Nephron progenitor cell (in vitro differentiated cells): ENCODE measurements at regions not wholly inside any gene's neighbourhood (a gene's known extent, or its start where the extent isn't known, plus 50 kb on each side); places are given as distances from the start of the nearest gene placed in this dataset.

ENCODE experiments used
- DNase-seq: peaks from one replicate; pipeline ENCODE4 v3.0.0; 2021
- H3K27ac Mint-ChIP-seq: 2 replicates; pipeline ENCODE4 v1.8.0; 2021; ENCODE audit warnings: mild to moderate bottlenecking, moderate library complexity, mixed read lengths
- H3K27me3 Mint-ChIP-seq: 2 replicates; pipeline ENCODE4 v1.8.0; 2021; ENCODE audit warnings: mild to moderate bottlenecking, low read depth, mixed read lengths; ENCODE audit not compliant: poor library complexity
- H3K36me3 Mint-ChIP-seq: 2 replicates; pipeline ENCODE4 v1.8.0; 2021; ENCODE audit warnings: low read depth, mixed read lengths
- H3K4me1 Mint-ChIP-seq: 2 replicates; pipeline ENCODE4 v1.8.0; 2021; ENCODE audit warnings: mixed read lengths
- H3K4me3 Mint-ChIP-seq: 2 replicates; pipeline ENCODE4 v1.8.0; 2021; ENCODE audit warnings: mild to moderate bottlenecking, moderate library complexity, mixed read lengths
- H3K9me3 Mint-ChIP-seq: 2 replicates; pipeline ENCODE4 v1.8.0; 2021; ENCODE audit warnings: mild to moderate bottlenecking, moderate library complexity, mixed read lengths
- TF ChIP-seq, protein P1 (sequence below): fragments of 200-600 bp; sonication (generic); IDR thresholded peaks from 2 replicates; pipeline ENCODE4 v1.5.0; 2021; ENCODE audit warnings: antibody characterized with exemption

DNA sequence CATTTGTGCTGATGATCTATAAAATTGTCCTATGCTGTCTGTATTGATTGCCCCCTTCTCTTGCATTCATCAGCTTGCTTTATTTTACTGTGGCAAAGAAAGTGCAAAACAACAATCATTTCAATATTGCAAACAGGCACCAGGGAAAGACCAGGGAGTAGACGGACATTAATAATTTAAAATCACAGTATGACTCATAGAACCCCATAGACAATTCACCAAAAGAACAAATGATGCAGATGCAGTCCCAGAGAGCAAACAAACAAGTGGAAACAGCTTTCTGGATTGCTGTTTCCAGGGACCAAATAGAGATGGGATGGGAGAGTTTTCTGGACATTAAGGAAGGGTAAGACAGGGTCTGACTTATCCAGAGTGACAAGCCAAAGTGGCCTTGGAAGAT, 70.1 kb downstream of the ABCC12 start:
- Mint-ChIP-seq H3K4me1 (no peaks in the 10 kb centered on the region), H3K9me3 (peaks cover 5% of the 10 kb centered on the region)

GRCh38 chr16:48084826-48085225, 71.0 kb downstream of the ABCC12 start:
- H3K4me3 Mint-ChIP-seq, result no peak overlapping the region
- H3K36me3 Mint-ChIP-seq, result no peaks in the 10 kb centered on the region
- TF ChIP-seq, protein P1, sequence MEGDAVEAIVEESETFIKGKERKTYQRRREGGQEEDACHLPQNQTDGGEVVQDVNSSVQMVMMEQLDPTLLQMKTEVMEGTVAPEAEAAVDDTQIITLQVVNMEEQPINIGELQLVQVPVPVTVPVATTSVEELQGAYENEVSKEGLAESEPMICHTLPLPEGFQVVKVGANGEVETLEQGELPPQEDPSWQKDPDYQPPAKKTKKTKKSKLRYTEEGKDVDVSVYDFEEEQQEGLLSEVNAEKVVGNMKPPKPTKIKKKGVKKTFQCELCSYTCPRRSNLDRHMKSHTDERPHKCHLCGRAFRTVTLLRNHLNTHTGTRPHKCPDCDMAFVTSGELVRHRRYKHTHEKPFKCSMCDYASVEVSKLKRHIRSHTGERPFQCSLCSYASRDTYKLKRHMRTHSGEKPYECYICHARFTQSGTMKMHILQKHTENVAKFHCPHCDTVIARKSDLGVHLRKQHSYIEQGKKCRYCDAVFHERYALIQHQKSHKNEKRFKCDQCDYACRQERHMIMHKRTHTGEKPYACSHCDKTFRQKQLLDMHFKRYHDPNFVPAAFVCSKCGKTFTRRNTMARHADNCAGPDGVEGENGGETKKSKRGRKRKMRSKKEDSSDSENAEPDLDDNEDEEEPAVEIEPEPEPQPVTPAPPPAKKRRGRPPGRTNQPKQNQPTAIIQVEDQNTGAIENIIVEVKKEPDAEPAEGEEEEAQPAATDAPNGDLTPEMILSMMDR, result no peak
- no peak overlapping the region for H3K27ac Mint-ChIP-seq
- DNase-seq, result no peak
- H3K4me1 Mint-ChIP-seq, result no peaks in the 10 kb centered on the region
- H3K27me3 Mint-ChIP-seq, result peaks cover 8% of the 10 kb centered on the region
- H3K9me3 Mint-ChIP-seq, result peaks cover 5% of the 10 kb centered on the region

More for the DNA sequence above, 70.1 kb downstream of the ABCC12 start:
- TF ChIP-seq, protein P1, result no peak
- DNase-seq, result no peak
- no peak overlapping the region for H3K4me3 Mint-ChIP-seq
- no peaks in the 10 kb centered on the region for H3K36me3 Mint-ChIP-seq
- no peak overlapping the region for H3K27ac Mint-ChIP-seq
- H3K27me3 Mint-ChIP-seq, result peaks cover 8% of the 10 kb centered on the region

DNA sequence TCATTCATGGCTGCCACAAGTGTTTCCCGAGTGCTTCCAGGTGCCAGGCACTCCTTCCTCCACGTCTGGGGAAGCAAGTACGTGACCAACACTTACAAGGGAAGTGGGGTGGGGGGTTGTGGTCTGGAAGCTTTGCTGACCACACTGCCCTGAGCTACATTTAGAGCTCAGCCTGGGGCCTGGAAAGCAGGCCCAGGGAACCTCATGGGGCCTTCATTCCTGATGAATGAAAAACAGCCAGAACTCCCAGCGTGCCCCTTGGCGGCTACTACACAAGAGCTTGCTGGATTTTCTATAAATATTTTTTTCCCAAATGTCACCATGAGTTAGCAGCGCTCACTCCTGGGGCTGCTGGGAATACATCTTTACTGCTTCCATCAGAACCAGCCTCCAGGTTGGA, 73.3 kb downstream of the ABCC12 start:
- DNase-seq, result no peak
- TF ChIP-seq, protein P1, result no peak
- Mint-ChIP-seq H3K9me3 (peaks cover 5% of the 10 kb centered on the region), H3K4me3 (no peak overlapping the region), H3K27ac (no peak overlapping the region), H3K4me1 (no peaks in the 10 kb centered on the region), H3K27me3 (peaks cover 6% of the 10 kb centered on the region), H3K36me3 (no peaks in the 10 kb centered on the region)

- H3K4me1 Mint-ChIP-seq, result no peaks in the 10 kb centered on the region
- H3K36me3 Mint-ChIP-seq, result no peaks in the 10 kb centered on the region
- H3K9me3 Mint-ChIP-seq, result peaks cover 5% of the 10 kb centered on the region
- TF ChIP-seq, protein P1, result no peak
- DNase-seq, result no peak
- H3K4me3 Mint-ChIP-seq, result no peak overlapping the region
- H3K27ac Mint-ChIP-seq, result no peak overlapping the region
- peaks cover 9% of the 10 kb centered on the region for H3K27me3 Mint-ChIP-seq
Measured at GRCh38 chr16:48081656-48082055, 74.1 kb downstream of the ABCC12 start.

DNA sequence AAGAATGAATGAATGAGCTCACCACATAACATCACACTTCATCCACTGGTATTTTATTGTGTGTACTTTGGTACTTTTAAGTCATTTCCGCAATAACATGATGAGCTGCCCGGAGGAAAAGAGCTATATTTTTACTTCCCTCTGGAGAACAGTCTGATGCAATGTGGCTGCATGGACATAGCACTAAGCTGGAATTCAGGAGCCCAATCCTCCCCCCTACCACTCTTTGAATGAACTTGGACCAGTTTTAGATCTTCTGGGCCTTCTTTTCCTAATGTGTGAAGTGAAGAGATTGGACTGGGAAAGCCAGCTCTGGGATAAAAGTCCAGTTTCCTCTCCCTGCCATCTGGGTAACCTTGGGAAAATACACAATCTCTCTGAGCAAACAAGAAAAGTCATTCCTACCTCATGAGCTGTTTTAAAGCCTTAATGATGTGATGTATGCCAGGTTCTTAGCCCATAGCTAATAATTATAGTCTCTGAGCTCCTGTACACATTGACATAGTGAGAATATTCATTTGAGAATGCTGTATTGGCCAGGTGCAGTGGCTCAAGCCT, 79.3 kb downstream of the ABCC12 start:
- TF ChIP-seq, protein P1, result no peak
- Mint-ChIP-seq H3K36me3 (no peaks in the 10 kb centered on the region), H3K9me3 (peaks cover 4% of the 10 kb centered on the region), H3K27ac (no peak overlapping the region), H3K4me3 (no peak overlapping the region), H3K27me3 (peaks cover 9% of the 10 kb centered on the region), H3K4me1 (no peaks in the 10 kb centered on the region)
- DNase-seq, result no peak

- peaks cover 9% of the 10 kb centered on the region for H3K27me3 Mint-ChIP-seq
- no peak for DNase-seq
- H3K4me3 Mint-ChIP-seq, result no peak overlapping the region
- H3K27ac Mint-ChIP-seq, result no peak overlapping the region
- no peaks in the 10 kb centered on the region for H3K36me3 Mint-ChIP-seq
- peaks cover 4% of the 10 kb centered on the region for H3K9me3 Mint-ChIP-seq
- no peaks in the 10 kb centered on the region for H3K4me1 Mint-ChIP-seq
- TF ChIP-seq, protein P1, result no peak
Measured at GRCh38 chr16:48075398-48075797, 80.4 kb downstream of the ABCC12 start.
